ENCODE measurements at regions not wholly inside any gene's neighbourhood (a gene's known extent, or its start where the extent isn't known, plus 50 kb on each side); places are given as distances from the start of the nearest gene placed in this dataset.
"Not testable (repeated sequence)": the region's sequence is repeated elsewhere in the genome, so short reads cannot be mapped to it uniquely, and the experiment has no call there.

DNA sequence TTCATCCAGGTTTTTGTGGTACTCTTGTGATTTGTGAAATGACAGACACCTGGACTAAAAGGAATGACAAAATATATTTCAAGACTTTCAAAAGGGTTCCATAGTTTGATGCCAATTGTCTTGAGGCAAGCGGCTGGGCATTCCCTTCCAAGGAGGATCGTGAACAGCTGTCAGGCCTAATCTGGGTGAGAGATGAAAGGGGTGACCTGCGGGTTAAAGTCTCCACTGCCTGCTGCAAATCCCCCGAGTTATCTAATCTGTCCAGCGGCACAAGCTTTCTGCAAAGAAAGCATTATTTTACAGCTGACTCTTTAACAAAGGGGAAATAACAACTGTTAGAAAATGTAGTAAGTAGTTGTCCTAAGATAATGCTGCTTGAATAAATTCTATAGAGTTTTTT, 128.7 kb upstream of the MB21D2 start:
- Histone ChIP-seq H3K9me2 (replicated peaks; ENCODE audit: control insufficient read depth, low read length) (no peaks in the 10 kb centered on the region), H3K9me3 (ENCODE audit: control insufficient read depth, insufficient read depth, low read length) (no peaks in the 10 kb centered on the region), H3K79me2 (ENCODE audit: control insufficient read depth, low read length) (no peaks in the 10 kb centered on the region), H3K27ac (ENCODE audit: low read depth, low read length) (no peak overlapping the region), H3K4me2 (ENCODE audit: low read length) (no peak overlapping the region), H3F3A (ENCODE audit: control insufficient read depth, insufficient read depth) (no peaks in the 10 kb centered on the region), H3K27me3 (ENCODE audit: control insufficient read depth, low read length) (no peaks in the 10 kb centered on the region), H4K20me1 (ENCODE audit: control insufficient read depth, insufficient read depth, low read depth, low read length) (no peaks in the 10 kb centered on the region), H3K4me3 (ENCODE audit: low read length) (no peak overlapping the region), H3K4me1 (ENCODE audit: control insufficient read depth, low read length) (no peaks in the 10 kb centered on the region), H3K36me3 (ENCODE audit: control insufficient read depth, low read length) (no peaks in the 10 kb centered on the region)
- no peak for TF ChIP-seq EZH2phosphoT487 (IDR thresholded peaks at IDR 0.05; ENCODE audit: borderline replicate concordance, low read length)
- TF ChIP-seq, protein P1, sequence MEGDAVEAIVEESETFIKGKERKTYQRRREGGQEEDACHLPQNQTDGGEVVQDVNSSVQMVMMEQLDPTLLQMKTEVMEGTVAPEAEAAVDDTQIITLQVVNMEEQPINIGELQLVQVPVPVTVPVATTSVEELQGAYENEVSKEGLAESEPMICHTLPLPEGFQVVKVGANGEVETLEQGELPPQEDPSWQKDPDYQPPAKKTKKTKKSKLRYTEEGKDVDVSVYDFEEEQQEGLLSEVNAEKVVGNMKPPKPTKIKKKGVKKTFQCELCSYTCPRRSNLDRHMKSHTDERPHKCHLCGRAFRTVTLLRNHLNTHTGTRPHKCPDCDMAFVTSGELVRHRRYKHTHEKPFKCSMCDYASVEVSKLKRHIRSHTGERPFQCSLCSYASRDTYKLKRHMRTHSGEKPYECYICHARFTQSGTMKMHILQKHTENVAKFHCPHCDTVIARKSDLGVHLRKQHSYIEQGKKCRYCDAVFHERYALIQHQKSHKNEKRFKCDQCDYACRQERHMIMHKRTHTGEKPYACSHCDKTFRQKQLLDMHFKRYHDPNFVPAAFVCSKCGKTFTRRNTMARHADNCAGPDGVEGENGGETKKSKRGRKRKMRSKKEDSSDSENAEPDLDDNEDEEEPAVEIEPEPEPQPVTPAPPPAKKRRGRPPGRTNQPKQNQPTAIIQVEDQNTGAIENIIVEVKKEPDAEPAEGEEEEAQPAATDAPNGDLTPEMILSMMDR (IDR thresholded peaks at IDR 0.05; ENCODE audit: low read depth, low read length, poor library complexity, severe bottlenecking) = no peak

DNA sequence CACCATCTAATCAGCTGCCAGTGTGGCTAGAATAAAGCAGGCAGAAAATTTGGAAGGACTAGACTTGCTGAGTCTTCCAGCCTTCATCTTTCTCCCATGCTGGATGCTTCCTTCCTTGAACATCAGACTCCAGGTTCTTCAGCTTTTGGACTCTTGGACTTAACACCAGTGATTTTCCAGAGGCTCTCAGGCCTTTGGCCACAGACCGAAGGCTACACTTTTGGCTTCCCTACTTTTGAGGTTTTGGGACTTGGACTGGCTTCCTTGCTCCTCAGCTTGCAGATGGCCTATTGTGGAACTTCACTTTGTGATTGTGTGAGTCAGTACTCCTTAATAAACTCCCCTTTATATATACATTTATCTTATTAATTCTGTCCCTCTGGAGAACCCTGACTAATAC, 129.8 kb upstream of the MB21D2 start:
- not testable (repeated sequence) for H3K27me3 ChIP-seq (ENCODE audit: control insufficient read depth, low read length); H3K9me3 ChIP-seq (ENCODE audit: control insufficient read depth, insufficient read depth, low read length); H3K4me1 ChIP-seq (ENCODE audit: control insufficient read depth, low read length); H3F3A ChIP-seq (ENCODE audit: control insufficient read depth, insufficient read depth); H3K9me2 ChIP-seq (replicated peaks; ENCODE audit: control insufficient read depth, low read length); H3K79me2 ChIP-seq (ENCODE audit: control insufficient read depth, low read length); H4K20me1 ChIP-seq (ENCODE audit: control insufficient read depth, insufficient read depth, low read depth, low read length); H3K4me3 ChIP-seq (ENCODE audit: low read length); H3K4me2 ChIP-seq (ENCODE audit: low read length); H3K36me3 ChIP-seq (ENCODE audit: control insufficient read depth, low read length); H3K27ac ChIP-seq (ENCODE audit: low read depth, low read length)

DNA sequence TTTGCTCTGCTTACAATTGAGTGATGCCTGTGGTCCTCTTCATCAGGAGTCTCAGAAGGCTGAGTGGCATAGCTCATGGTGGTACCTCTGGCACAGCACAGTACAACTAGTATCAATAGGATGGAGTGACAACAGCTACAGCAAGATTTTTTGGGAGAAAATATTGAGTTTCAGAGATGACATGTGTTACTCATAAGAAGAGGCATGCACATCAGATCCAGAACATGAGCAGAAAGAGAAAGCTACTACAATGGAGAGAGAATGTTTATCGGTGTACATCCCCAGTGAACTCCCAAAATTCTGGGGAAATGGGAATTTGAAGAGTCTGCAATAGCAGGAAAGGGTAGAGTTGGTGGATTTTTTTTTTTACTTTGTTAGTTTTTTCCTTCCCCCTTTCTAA, 130.5 kb upstream of the MB21D2 start:
- Histone ChIP-seq H3K4me1 (ENCODE audit: control insufficient read depth, low read length) (no peaks in the 10 kb centered on the region), H3K79me2 (ENCODE audit: control insufficient read depth, low read length) (no peaks in the 10 kb centered on the region), H3K27me3 (ENCODE audit: control insufficient read depth, low read length) (no peaks in the 10 kb centered on the region), H4K20me1 (ENCODE audit: control insufficient read depth, insufficient read depth, low read depth, low read length) (no peaks in the 10 kb centered on the region), H3K36me3 (ENCODE audit: control insufficient read depth, low read length) (no peaks in the 10 kb centered on the region), H3F3A (ENCODE audit: control insufficient read depth, insufficient read depth) (no peaks in the 10 kb centered on the region), H3K9me3 (ENCODE audit: control insufficient read depth, insufficient read depth, low read length) (no peaks in the 10 kb centered on the region), H3K27ac (ENCODE audit: low read depth, low read length) (no peak overlapping the region), H3K4me3 (ENCODE audit: low read length) (no peak overlapping the region), H3K9me2 (replicated peaks; ENCODE audit: control insufficient read depth, low read length) (no peaks in the 10 kb centered on the region), H3K4me2 (ENCODE audit: low read length) (no peak overlapping the region)
- TF ChIP-seq, protein P1 (IDR thresholded peaks at IDR 0.05; ENCODE audit: low read depth, low read length, poor library complexity, severe bottlenecking) = no peak
- no peak for TF ChIP-seq EZH2phosphoT487 (IDR thresholded peaks at IDR 0.05; ENCODE audit: borderline replicate concordance, low read length)

DNA sequence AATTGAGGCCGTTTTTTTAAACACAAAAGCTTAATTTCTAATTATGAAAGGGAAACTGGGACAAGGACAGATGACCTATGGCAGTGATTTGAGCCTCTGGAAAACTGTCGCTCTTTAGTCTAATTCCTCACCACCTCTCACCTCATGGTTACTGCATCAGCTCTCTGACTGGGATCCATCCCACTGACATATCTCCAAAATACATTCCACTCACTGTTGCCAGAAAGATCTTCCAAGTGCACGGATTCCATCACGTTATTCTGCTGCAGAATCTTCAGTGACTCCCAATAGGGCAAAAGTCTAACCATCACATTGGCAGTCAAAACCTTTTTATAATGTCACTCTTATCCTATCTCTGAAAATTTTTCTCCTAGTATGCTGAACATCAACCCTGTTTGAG, 132.3 kb upstream of the MB21D2 start:
- no peak for TF ChIP-seq EZH2phosphoT487 (IDR thresholded peaks at IDR 0.05; ENCODE audit: borderline replicate concordance, low read length)
- TF ChIP-seq, protein P1 (IDR thresholded peaks at IDR 0.05; ENCODE audit: low read depth, low read length, poor library complexity, severe bottlenecking) = no peak
- Histone ChIP-seq H3K4me2 (ENCODE audit: low read length) (no peak overlapping the region), H3K4me1 (ENCODE audit: control insufficient read depth, low read length) (no peaks in the 10 kb centered on the region), H3K79me2 (ENCODE audit: control insufficient read depth, low read length) (no peaks in the 10 kb centered on the region), H4K20me1 (ENCODE audit: control insufficient read depth, insufficient read depth, low read depth, low read length) (no peaks in the 10 kb centered on the region), H3K36me3 (ENCODE audit: control insufficient read depth, low read length) (no peaks in the 10 kb centered on the region), H3K9me3 (ENCODE audit: control insufficient read depth, insufficient read depth, low read length) (no peaks in the 10 kb centered on the region), H3K27ac (ENCODE audit: low read depth, low read length) (no peak overlapping the region), H3K27me3 (ENCODE audit: control insufficient read depth, low read length) (no peaks in the 10 kb centered on the region), H3F3A (ENCODE audit: control insufficient read depth, insufficient read depth) (no peaks in the 10 kb centered on the region), H3K4me3 (ENCODE audit: low read length) (no peak overlapping the region), H3K9me2 (replicated peaks; ENCODE audit: control insufficient read depth, low read length) (no peaks in the 10 kb centered on the region)
